ENCODE measurements at regions not wholly inside any gene's neighbourhood (a gene's known extent, or its start where the extent isn't known, plus 50 kb on each side); places are given as distances from the start of the nearest gene placed in this dataset.

DNA sequence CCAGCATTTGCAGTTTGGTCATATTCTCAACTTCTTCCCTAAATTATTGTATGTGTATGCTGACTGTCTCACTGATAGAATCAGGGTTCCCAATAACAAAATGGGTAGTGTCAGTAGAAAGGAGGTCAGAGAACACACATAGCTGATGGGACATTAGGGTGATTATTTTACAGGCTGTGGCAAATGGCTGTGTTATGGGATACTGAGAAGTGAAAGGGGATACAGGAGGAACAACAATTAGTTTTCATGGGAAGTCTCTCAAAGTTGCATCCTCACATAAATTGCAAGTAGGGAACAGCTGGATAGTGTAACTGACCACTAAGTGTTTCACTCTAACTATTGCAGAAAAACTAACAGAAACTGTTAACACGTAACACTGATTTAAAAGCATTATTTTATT, 1199.3 kb downstream of the PCDH17 start:
- peaks cover 10% of the 10 kb centered on the region for H3K9me3 Mint-ChIP-seq (ENCODE audit: low read depth)
- peaks cover 1% of the 10 kb centered on the region for H3K36me3 Mint-ChIP-seq (ENCODE audit: low read depth)
- H3K4me3 Mint-ChIP-seq (ENCODE audit: unreplicated experiment) = no peak overlapping the region
- H3K27me3 Mint-ChIP-seq (ENCODE audit: low read depth) = no peaks in the 10 kb centered on the region
- no peak for DNase-seq (ENCODE audit: low spot score)
- no peak overlapping the region for H3K27ac Mint-ChIP-seq (ENCODE audit: unreplicated experiment)
- TF ChIP-seq, protein P1, sequence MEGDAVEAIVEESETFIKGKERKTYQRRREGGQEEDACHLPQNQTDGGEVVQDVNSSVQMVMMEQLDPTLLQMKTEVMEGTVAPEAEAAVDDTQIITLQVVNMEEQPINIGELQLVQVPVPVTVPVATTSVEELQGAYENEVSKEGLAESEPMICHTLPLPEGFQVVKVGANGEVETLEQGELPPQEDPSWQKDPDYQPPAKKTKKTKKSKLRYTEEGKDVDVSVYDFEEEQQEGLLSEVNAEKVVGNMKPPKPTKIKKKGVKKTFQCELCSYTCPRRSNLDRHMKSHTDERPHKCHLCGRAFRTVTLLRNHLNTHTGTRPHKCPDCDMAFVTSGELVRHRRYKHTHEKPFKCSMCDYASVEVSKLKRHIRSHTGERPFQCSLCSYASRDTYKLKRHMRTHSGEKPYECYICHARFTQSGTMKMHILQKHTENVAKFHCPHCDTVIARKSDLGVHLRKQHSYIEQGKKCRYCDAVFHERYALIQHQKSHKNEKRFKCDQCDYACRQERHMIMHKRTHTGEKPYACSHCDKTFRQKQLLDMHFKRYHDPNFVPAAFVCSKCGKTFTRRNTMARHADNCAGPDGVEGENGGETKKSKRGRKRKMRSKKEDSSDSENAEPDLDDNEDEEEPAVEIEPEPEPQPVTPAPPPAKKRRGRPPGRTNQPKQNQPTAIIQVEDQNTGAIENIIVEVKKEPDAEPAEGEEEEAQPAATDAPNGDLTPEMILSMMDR (IDR thresholded peaks at IDR 0.05) = no peak
- no peaks in the 10 kb centered on the region for H3K4me1 Mint-ChIP-seq (ENCODE audit: low read depth)

DNA sequence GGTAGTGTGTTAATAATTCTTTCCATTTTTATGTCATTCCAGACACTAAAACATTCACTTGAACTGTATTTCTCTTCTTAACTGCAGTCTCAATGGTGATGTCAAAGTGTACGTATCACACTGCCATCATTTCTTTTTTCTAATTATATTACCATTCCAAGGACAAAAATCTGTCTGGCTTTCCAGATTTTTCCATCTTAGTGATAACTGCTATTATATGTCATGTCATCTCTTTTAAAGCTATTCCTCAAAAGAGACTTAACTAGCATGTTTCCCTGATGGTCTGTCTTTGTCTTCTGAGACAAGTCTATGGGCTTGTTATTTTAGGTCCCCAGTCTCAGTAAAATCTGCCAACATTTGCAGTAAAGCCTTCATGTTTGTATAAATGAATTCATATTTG, 1207.1 kb downstream of the PCDH17 start:
- TF ChIP-seq, protein P1 (IDR thresholded peaks at IDR 0.05) = no peak
- Mint-ChIP-seq H3K27ac (ENCODE audit: unreplicated experiment) (no peak overlapping the region), H3K36me3 (ENCODE audit: low read depth) (no peaks in the 10 kb centered on the region), H3K27me3 (ENCODE audit: low read depth) (no peaks in the 10 kb centered on the region), H3K4me3 (ENCODE audit: unreplicated experiment) (no peak overlapping the region), H3K9me3 (ENCODE audit: low read depth) (peaks cover 2% of the 10 kb centered on the region), H3K4me1 (ENCODE audit: low read depth) (peaks cover 20% of the 10 kb centered on the region)
- DNase-seq (ENCODE audit: low spot score) = no peak

DNA sequence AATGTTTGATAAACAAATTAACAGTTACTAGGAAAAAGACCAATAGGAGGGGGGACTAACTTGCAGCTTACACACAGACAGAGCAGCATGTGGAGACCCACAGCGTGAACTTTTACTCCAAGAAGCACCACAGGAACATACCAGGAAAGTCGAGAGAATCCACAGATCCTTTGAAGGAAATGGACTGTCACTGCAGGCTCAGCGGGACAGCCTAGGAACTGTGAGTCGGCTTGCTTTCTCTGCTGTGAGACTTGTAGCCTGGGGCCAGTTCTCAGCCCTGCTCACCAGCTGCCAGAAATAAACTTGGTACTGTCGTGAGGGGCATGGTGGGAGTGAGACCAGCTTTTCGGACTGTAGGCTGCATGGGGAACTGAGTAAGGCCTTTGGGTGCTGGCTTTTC, 1211.5 kb downstream of the PCDH17 start:
- TF ChIP-seq, protein P1 (IDR thresholded peaks at IDR 0.05) = no peak
- no peak for DNase-seq (ENCODE audit: low spot score)
- Mint-ChIP-seq H3K4me1 (ENCODE audit: low read depth) (peaks cover 22% of the 10 kb centered on the region), H3K4me3 (ENCODE audit: unreplicated experiment) (no peak overlapping the region), H3K27me3 (ENCODE audit: low read depth) (no peaks in the 10 kb centered on the region), H3K36me3 (ENCODE audit: low read depth) (peaks cover 2% of the 10 kb centered on the region), H3K27ac (ENCODE audit: unreplicated experiment) (no peak overlapping the region), H3K9me3 (ENCODE audit: low read depth) (peaks cover 25% of the 10 kb centered on the region)

DNA sequence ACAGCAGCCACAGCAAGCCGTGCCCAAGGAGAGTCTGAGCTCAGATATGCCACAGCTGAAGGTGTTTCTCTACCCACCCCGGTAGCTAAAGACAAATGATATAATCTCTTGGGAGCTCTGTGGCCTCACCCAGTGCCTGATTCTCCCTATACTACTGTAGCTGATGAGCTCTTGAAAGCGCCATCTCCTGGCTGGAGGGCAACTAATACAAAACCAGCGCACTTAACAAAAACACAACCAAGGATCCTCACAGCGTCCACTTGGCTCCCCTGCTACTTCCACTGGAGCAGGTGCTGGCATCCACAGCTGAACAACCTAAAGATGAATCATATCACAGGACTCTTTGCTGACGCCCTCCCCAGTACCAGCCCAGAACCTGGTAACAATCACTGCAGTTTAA, 1212.0 kb downstream of the PCDH17 start:
- no peak for DNase-seq (ENCODE audit: low spot score)
- Mint-ChIP-seq H3K4me3 (ENCODE audit: unreplicated experiment) (no peak overlapping the region), H3K4me1 (ENCODE audit: low read depth) (peaks cover 22% of the 10 kb centered on the region), H3K27ac (ENCODE audit: unreplicated experiment) (no peak overlapping the region), H3K36me3 (ENCODE audit: low read depth) (peaks cover 2% of the 10 kb centered on the region), H3K9me3 (ENCODE audit: low read depth) (peaks cover 25% of the 10 kb centered on the region), H3K27me3 (ENCODE audit: low read depth) (no peaks in the 10 kb centered on the region)
- TF ChIP-seq, protein P1 (IDR thresholded peaks at IDR 0.05) = peak; percentile 15

DNA sequence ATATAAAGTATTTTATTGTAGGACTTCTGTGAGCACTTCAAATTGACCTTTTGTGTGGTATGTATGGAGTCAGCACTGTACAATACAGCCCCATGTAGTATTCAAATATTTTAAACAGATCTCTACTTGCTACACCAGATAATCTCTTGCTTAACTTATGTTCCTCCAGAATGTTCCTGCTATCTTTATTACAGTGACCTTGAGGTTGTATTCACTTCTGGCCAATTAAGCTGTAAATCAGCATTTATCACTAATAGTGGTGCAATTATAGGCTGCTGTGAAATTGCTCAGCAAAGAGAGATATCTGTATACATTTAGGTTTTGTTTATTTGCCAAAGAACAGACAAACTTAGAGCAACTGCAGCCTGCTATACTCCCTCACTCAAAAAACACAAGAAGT, 1218.6 kb downstream of the PCDH17 start:
- peaks cover 11% of the 10 kb centered on the region for H3K9me3 Mint-ChIP-seq (ENCODE audit: low read depth)
- H3K4me3 Mint-ChIP-seq (ENCODE audit: unreplicated experiment) = no peak overlapping the region
- H3K4me1 Mint-ChIP-seq (ENCODE audit: low read depth) = peaks cover 11% of the 10 kb centered on the region
- H3K27me3 Mint-ChIP-seq (ENCODE audit: low read depth) = no peaks in the 10 kb centered on the region
- H3K36me3 Mint-ChIP-seq (ENCODE audit: low read depth) = peaks cover 2% of the 10 kb centered on the region
- H3K27ac Mint-ChIP-seq (ENCODE audit: unreplicated experiment) = no peak overlapping the region
- DNase-seq (ENCODE audit: low spot score) = no peak
- TF ChIP-seq, protein P1 (IDR thresholded peaks at IDR 0.05) = no peak
